PC-3 (cell line): ENCODE measurements at regions not wholly inside any gene's neighbourhood (a gene's known extent, or its start where the extent isn't known, plus 50 kb on each side); places are given as distances from the start of the nearest gene placed in this dataset.

Experiments used
- ATAC-seq: fragments of 200-7000 bp; cut with Tn5 transposase; 2 replicates; pipeline ENCODE4 v1.9.1; 2020; ENCODE audit warnings: mild to moderate bottlenecking, moderate library complexity
- BruUV-seq: library from RNA; stranded (reverse); fragments of 400-500 nt; replicated peaks from 2 replicates; lab custom pipeline; 2021; lab: Mats Ljungman, UMichigan
- CTCF ChIA-PET: fragments of 300-600 bp; sonication (Branson Sonifier 250); formaldehyde crosslinking; loops from one replicate; lab custom pipeline; 2022; ENCODE audit warnings: antibody characterized with exemption; lab: Charles Lee
- POLR2A ChIA-PET: fragments of 300-600 bp; sonication (Branson Sonifier 250); formaldehyde crosslinking; loops from one replicate; lab custom pipeline; 2022; ENCODE audit warnings: antibody characterized with exemption; ENCODE audit not compliant: unreplicated experiment; lab: Charles Lee
- DNase-seq: peaks from one replicate; pipeline ENCODE4 v3.0.0-alpha.2; 2015
- H2AFZ ChIP-seq: fragments of 300-600 bp; sonication (generic); 2 replicates; pipeline ENCODE4 v1.6.0; 2016; ENCODE audit warnings: antibody characterized with exemption, low read length
- H3F3A ChIP-seq: fragments of 300-600 bp; sonication (generic); one replicate; pipeline ENCODE4 v1.6.0; 2017; ENCODE audit warnings: antibody characterized with exemption, low read length, control low read depth, mild to moderate bottlenecking; ENCODE audit not compliant: unreplicated experiment
- H3K27ac ChIP-seq: fragments of 300-600 bp; sonication (generic); 2 replicates; pipeline ENCODE4 v1.5.1; 2016; ENCODE audit warnings: mild to moderate bottlenecking, low read length
- H3K27me3 ChIP-seq: fragments of 300-600 bp; sonication (generic); 2 replicates; pipeline ENCODE4 v1.6.1; 2016; ENCODE audit warnings: low read length, mixed read lengths
- H3K36me3 ChIP-seq: fragments of 300-600 bp; sonication (generic); 2 replicates; pipeline ENCODE4 v1.6.1; 2016; ENCODE audit warnings: low read depth, mixed run types, low read length, mixed read lengths
- H3K4me1 ChIP-seq: fragments of 300-600 bp; sonication (generic); 2 replicates; pipeline ENCODE4 v1.5.1; 2016; ENCODE audit warnings: low read length; ENCODE audit not compliant: insufficient read depth
- H3K4me2 ChIP-seq: fragments of 300-600 bp; sonication (generic); 2 replicates; pipeline ENCODE4 v1.6.0; 2016; ENCODE audit warnings: low read length
- H3K4me3 ChIP-seq: fragments of 300-600 bp; sonication (generic); 2 replicates; pipeline ENCODE4 v1.5.1; 2016; ENCODE audit warnings: mild to moderate bottlenecking, low read length, mixed read lengths
- H3K79me2 ChIP-seq: fragments of 300-600 bp; sonication (generic); 2 replicates; pipeline ENCODE4 v1.6.1; 2017; ENCODE audit warnings: low read length, mixed read lengths
- H3K9ac ChIP-seq: fragments of 300-600 bp; sonication (generic); 2 replicates; pipeline ENCODE4 v1.6.0; 2016; ENCODE audit warnings: mild to moderate bottlenecking, low read length
- H3K9me2 ChIP-seq: fragments of 300-600 bp; sonication (generic); replicated peaks from 2 replicates; pipeline ENCODE4 v1.6.1; 2016; ENCODE audit warnings: mixed run types, low read length, mixed read lengths
- H3K9me3 ChIP-seq: fragments of 300-600 bp; sonication (generic); 2 replicates; pipeline ENCODE4 v1.6.1; 2016; ENCODE audit warnings: low read length, mixed read lengths
- H4K20me1 ChIP-seq: fragments of 300-600 bp; sonication (generic); 2 replicates; pipeline ENCODE4 v1.6.1; 2016; ENCODE audit warnings: low read length, mixed read lengths
- EZH2 ChIP-seq: fragments of 300-600 bp; sonication (generic); IDR thresholded peaks from one replicate; pipeline ENCODE4 v1.6.1; 2017; ENCODE audit warnings: antibody characterized with exemption, mild to moderate bottlenecking, low read length; ENCODE audit not compliant: unreplicated experiment
- EZH2phosphoT487 ChIP-seq: fragments of 300-600 bp; sonication (generic); IDR thresholded peaks from 2 replicates; pipeline ENCODE4 v1.6.1; 2018; ENCODE audit warnings: mild to moderate bottlenecking, antibody characterized with exemption, low read length, borderline replicate concordance
- intact Hi-C: fragments of 100-400 bp; cut with micrococcal nuclease; formaldehyde crosslinking; loops from 2 replicates; pipeline ENCODE4 v1.9.0; 2023
- TF ChIP-seq, protein P1 (sequence below): fragments of 300-600 bp; sonication (generic); conservative IDR thresholded peaks from 2 replicates; pipeline ENCODE4 v1.5.1; 2017; ENCODE audit warnings: antibody characterized with exemption, low read depth, mild to moderate bottlenecking, low read length

- ChIA-PET CTCF (interaction anchor here (0.7 kb wide), 1 partner anchor 141 kb away, joined by 5 read pairs; the partner anchor contains the start of gene NEMF), POLR2A (no interaction called here)
- Histone ChIP-seq H3K9me2 (no peaks in the 10 kb centered on the region), H3K79me2 (no peaks in the 10 kb centered on the region), H3K4me1 (peaks cover 4% of the 10 kb centered on the region), H4K20me1 (no peaks in the 10 kb centered on the region), H3K4me2 (no peak overlapping the region), H3K9ac (no peak overlapping the region), H3K9me3 (no peaks in the 10 kb centered on the region), H3K27me3 (no peaks in the 10 kb centered on the region), H3F3A (no peaks in the 10 kb centered on the region), H3K4me3 (no peak overlapping the region), H3K36me3 (no peaks in the 10 kb centered on the region), H3K27ac (0 out of 2 replicates have a peak overlapping the region, but pooled peaks have one; percentile 4), H2AFZ (no peak overlapping the region)
- intact Hi-C loops = no loop called here
- ATAC-seq (no peak), DNase-seq (no peak)
- TF ChIP-seq, protein P1, sequence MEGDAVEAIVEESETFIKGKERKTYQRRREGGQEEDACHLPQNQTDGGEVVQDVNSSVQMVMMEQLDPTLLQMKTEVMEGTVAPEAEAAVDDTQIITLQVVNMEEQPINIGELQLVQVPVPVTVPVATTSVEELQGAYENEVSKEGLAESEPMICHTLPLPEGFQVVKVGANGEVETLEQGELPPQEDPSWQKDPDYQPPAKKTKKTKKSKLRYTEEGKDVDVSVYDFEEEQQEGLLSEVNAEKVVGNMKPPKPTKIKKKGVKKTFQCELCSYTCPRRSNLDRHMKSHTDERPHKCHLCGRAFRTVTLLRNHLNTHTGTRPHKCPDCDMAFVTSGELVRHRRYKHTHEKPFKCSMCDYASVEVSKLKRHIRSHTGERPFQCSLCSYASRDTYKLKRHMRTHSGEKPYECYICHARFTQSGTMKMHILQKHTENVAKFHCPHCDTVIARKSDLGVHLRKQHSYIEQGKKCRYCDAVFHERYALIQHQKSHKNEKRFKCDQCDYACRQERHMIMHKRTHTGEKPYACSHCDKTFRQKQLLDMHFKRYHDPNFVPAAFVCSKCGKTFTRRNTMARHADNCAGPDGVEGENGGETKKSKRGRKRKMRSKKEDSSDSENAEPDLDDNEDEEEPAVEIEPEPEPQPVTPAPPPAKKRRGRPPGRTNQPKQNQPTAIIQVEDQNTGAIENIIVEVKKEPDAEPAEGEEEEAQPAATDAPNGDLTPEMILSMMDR = no peak
- TF ChIP-seq EZH2 (no peak), EZH2phosphoT487 (no peak)
- BruUV-seq = no TSS peak
These were observed 100.7 kb downstream of the ARF6 start for GRCh38 chr14:49993565-49993964.

DNA sequence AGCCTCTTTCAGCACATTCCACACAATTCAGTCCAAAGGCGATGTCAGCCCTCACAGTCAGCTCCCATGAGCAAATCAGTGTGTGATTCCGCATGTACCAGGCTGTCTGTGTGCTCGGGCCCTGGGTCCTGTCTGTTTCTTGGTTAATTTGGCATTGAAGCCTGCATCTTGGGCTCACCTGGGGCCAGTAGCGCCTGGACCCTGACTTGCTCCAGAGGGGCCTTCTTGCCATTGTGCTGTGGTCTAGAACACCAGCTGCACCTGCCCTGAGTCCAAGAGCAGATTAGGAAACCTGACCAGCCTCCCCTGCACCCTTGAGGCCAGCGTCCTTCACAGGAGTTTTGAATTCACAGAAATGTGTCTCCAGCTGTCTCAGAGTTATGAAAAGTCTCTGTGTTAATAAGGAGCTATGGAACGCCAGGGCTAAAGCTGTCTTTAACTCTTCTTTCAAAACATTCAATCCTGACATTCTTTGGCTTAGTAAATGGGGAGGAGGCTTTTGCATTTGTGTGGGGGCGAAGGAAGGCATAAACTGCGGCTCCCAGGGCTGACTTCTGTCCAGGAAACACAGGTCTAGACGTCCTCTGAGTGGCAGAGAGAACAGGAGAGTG lies 102.2 kb downstream of the ARF6 start:
- H3K79me2 ChIP-seq = 0 out of 2 replicates have a peak, but pooled peaks cover 3% of the 10 kb centered on the region
- H3F3A ChIP-seq = peaks cover 1% of the 10 kb centered on the region
- TF ChIP-seq, protein P1 = no peak
- TF ChIP-seq EZH2 (no peak), EZH2phosphoT487 (no peak)
- H3K4me2 ChIP-seq = no peak overlapping the region
- peaks cover 18% of the 10 kb centered on the region for H3K4me1 ChIP-seq
- no peaks in the 10 kb centered on the region for H4K20me1 ChIP-seq
- intact Hi-C loops = no loop called here
- H3K9me3 ChIP-seq = no peaks in the 10 kb centered on the region
- ChIA-PET POLR2A (no interaction called here), CTCF (no interaction called here)
- H3K4me3 ChIP-seq = no peak overlapping the region
- H2AFZ ChIP-seq = no peak overlapping the region
- no peaks in the 10 kb centered on the region for H3K36me3 ChIP-seq
- H3K27me3 ChIP-seq = no peaks in the 10 kb centered on the region
- no peak overlapping the region for H3K9ac ChIP-seq
- no TSS peak for BruUV-seq
- no peak overlapping the region for H3K27ac ChIP-seq
- DNase-seq (no peak), ATAC-seq (no peak)
- H3K9me2 ChIP-seq = no peaks in the 10 kb centered on the region

GRCh38 chr14:49997991-49998390 lies 105.1 kb downstream of the ARF6 start:
- no peak overlapping the region for H3K4me2 ChIP-seq
- no peaks in the 10 kb centered on the region for H3K9me2 ChIP-seq
- peaks cover 23% of the 10 kb centered on the region for H3F3A ChIP-seq
- no peaks in the 10 kb centered on the region for H3K36me3 ChIP-seq
- CTCF ChIA-PET = no interaction called here
- intact Hi-C loops = no loop called here
- ATAC-seq (no peak), DNase-seq (no peak)
- H3K27me3 ChIP-seq = no peaks in the 10 kb centered on the region
- TF ChIP-seq EZH2 = no peak
- TF ChIP-seq, protein P1 = no peak
- TF ChIP-seq EZH2phosphoT487 = no peak
- no peak overlapping the region for H3K4me3 ChIP-seq
- POLR2A ChIA-PET = no interaction called here
- no peaks in the 10 kb centered on the region for H3K9me3 ChIP-seq
- no peak overlapping the region for H3K27ac ChIP-seq
- no TSS peak for BruUV-seq
- H3K79me2 ChIP-seq = peaks cover 11% of the 10 kb centered on the region; the same call in 1 of the 2 replicates
- no peak overlapping the region for H2AFZ ChIP-seq
- peaks cover 42% of the 10 kb centered on the region for H3K4me1 ChIP-seq
- H3K9ac ChIP-seq = no peak overlapping the region
- H4K20me1 ChIP-seq = no peaks in the 10 kb centered on the region
